ENCODE measurements at regions not wholly inside any gene's neighbourhood (a gene's known extent, or its start where the extent isn't known, plus 50 kb on each side); places are given as distances from the start of the nearest gene placed in this dataset.

GRCh38 chr22:27116312-27117086, 459.1 kb downstream of the MIAT start:
- TF ChIP-seq CTCF (IDR thresholded peaks at IDR 0.05; ENCODE audit: insufficient read depth, low read depth, low read length) (no peak), EZH2 (IDR thresholded peaks at IDR 0.05; ENCODE audit: insufficient read depth, low read length) (no peak)

Data from astrocyte (in vitro differentiated cells and primary cell).